Suprapubic skin (tissue), 4 donors: ENCODE measurements at regions not wholly inside any gene's neighbourhood (a gene's known extent, or its start where the extent isn't known, plus 50 kb on each side); places are given as distances from the start of the nearest gene placed in this dataset.

ENCODE experiments used
- POLR2A ChIP-seq, 2 donors: fragments of 450-650 bp; IDR thresholded peaks; one replicate each; pipeline ENCODE4 v1.6.1; 2017; ENCODE audit warnings: antibody characterized with exemption in 2 of 2, mild to moderate bottlenecking in 2 of 2, moderate library complexity in 2 of 2
- POLR2AphosphoS5 ChIP-seq, 3 donors: sonication (generic); formaldehyde crosslinking; IDR thresholded peaks; one replicate each; pipeline ENCODE4 v1.6.1; 2017; ENCODE audit warnings: antibody characterized with exemption in 3 of 3
- TF ChIP-seq, protein P1 (sequence below), 2 donors: fragments of 200-600 bp in 1 of 2; fragments of 450-650 bp in 1 of 2; sonication (generic) in 1 of 2; IDR thresholded peaks; one replicate each; pipeline ENCODE4 v1.5.1; 2016 to 2019; ENCODE audit warnings: antibody characterized with exemption in 2 of 2, mild to moderate bottlenecking in 1 of 2, moderate library complexity in 1 of 2

DNA sequence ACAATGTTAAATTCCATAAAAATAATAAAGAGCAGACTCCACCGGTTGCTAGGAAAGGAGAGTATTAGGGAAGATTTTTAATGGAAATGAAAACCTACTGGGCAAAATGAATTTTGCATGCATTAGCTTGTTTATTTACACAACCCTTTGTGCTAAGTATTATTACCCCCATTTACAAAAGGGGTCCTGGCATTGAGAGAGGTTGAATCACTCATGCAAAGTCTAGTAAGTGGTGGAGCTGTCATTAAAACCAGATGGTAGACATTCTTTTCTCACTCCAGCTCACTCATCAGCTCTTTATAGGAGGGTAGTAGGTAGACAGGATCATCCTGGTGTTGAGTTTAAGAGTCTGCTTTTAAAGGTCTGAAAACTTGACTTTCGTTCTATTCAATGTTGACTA, 395.1 kb downstream of the PLK2 start:
- TF ChIP-seq, protein P1, sequence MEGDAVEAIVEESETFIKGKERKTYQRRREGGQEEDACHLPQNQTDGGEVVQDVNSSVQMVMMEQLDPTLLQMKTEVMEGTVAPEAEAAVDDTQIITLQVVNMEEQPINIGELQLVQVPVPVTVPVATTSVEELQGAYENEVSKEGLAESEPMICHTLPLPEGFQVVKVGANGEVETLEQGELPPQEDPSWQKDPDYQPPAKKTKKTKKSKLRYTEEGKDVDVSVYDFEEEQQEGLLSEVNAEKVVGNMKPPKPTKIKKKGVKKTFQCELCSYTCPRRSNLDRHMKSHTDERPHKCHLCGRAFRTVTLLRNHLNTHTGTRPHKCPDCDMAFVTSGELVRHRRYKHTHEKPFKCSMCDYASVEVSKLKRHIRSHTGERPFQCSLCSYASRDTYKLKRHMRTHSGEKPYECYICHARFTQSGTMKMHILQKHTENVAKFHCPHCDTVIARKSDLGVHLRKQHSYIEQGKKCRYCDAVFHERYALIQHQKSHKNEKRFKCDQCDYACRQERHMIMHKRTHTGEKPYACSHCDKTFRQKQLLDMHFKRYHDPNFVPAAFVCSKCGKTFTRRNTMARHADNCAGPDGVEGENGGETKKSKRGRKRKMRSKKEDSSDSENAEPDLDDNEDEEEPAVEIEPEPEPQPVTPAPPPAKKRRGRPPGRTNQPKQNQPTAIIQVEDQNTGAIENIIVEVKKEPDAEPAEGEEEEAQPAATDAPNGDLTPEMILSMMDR (IDR thresholded peaks at IDR 0.05): no peak
- no peak for TF ChIP-seq POLR2A (IDR thresholded peaks at IDR 0.05)
- TF ChIP-seq POLR2AphosphoS5 (IDR thresholded peaks at IDR 0.05): no peak
